WTC11 (cell line): ENCODE measurements at regions not wholly inside any gene's neighbourhood (a gene's known extent, or its start where the extent isn't known, plus 50 kb on each side); places are given as distances from the start of the nearest gene placed in this dataset.

Experiments
- ATAC-seq: fragments of 200-7000 bp; cut with Tn5 transposase; 2 replicates; pipeline ENCODE4 v1.10.0; 2021; ENCODE audit warnings: mild to moderate bottlenecking, moderate library complexity
- CTCF ChIA-PET: fragments of 300-600 bp; sonication (Branson Sonifier 250); formaldehyde crosslinking; loops from one replicate; lab custom pipeline; 2021; ENCODE audit warnings: antibody characterized with exemption; lab: Charles Lee
- POLR2A ChIA-PET: fragments of 350-600 bp; sonication (Branson Sonifier 250); formaldehyde crosslinking; loops from one replicate; lab custom pipeline; 2021; ENCODE audit warnings: antibody characterized with exemption; lab: Charles Lee
- DNase-seq: peaks from one replicate; pipeline ENCODE4 v3.0.0; 2021; ENCODE audit warnings: low spot score
- H3K27ac Mint-ChIP-seq: 2 replicates; pipeline ENCODE4 v1.8.0; 2021; ENCODE audit warnings: mixed read lengths
- H3K27me3 Mint-ChIP-seq: 2 replicates; pipeline ENCODE4 v1.8.0; 2021; ENCODE audit warnings: low read depth, mild to moderate bottlenecking, moderate library complexity, mixed read lengths
- H3K36me3 Mint-ChIP-seq: 2 replicates; pipeline ENCODE4 v1.8.0; 2021; ENCODE audit warnings: mixed read lengths
- H3K4me1 Mint-ChIP-seq: 2 replicates; pipeline ENCODE4 v1.8.0; 2022; ENCODE audit warnings: mixed read lengths
- H3K4me3 Mint-ChIP-seq: 2 replicates; pipeline ENCODE4 v1.8.0; 2021; ENCODE audit warnings: mild to moderate bottlenecking, moderate library complexity, mixed read lengths
- H3K9me3 Mint-ChIP-seq: 2 replicates; pipeline ENCODE4 v1.8.0; 2021; ENCODE audit warnings: mixed read lengths
- CBFB ChIP-seq: sonication (generic); formaldehyde crosslinking; IDR thresholded peaks from 2 replicates; pipeline ENCODE4 v1.8.1; 2022; ENCODE audit warnings: mild to moderate bottlenecking, low read depth, missing genetic modification reagents
- CREB1 ChIP-seq: sonication (generic); formaldehyde crosslinking; IDR thresholded peaks from 2 replicates; pipeline ENCODE4 v1.8.0; 2023; ENCODE audit warnings: mild to moderate bottlenecking, missing genetic modification reagents
- CTCF ChIP-seq: fragments of 200-600 bp; IDR thresholded peaks from 2 replicates; pipeline ENCODE4 v1.8.0; 2022; ENCODE audit warnings: antibody characterized with exemption
- E2F1 ChIP-seq: sonication (generic); formaldehyde crosslinking; IDR thresholded peaks from 2 replicates; pipeline ENCODE4 v1.8.0; 2022; ENCODE audit warnings: mild to moderate bottlenecking, missing genetic modification reagents
- ESRRA ChIP-seq: sonication (generic); formaldehyde crosslinking; IDR thresholded peaks from 2 replicates; pipeline ENCODE4 v1.8.1; 2022; ENCODE audit warnings: mild to moderate bottlenecking, missing genetic modification reagents, borderline replicate concordance
- GRHL2 ChIP-seq: fragments of 250-450 bp; sonication (Bioruptor Pico); IDR thresholded peaks from 2 replicates; pipeline ENCODE4 v1.8.0; 2022; ENCODE audit warnings: mild to moderate bottlenecking, moderate library complexity; ENCODE audit not compliant: insufficient replicate concordance, severe bottlenecking
- HMGA2 ChIP-seq: fragments of 250-450 bp; sonication (Bioruptor Pico); IDR thresholded peaks from 2 replicates; pipeline ENCODE4 v1.4.0; 2021; ENCODE audit warnings: mild to moderate bottlenecking, moderate library complexity
- IRF1 ChIP-seq: sonication (generic); formaldehyde crosslinking; IDR thresholded peaks from 2 replicates; pipeline ENCODE4 v1.8.0; 2023; ENCODE audit warnings: missing genetic modification reagents
- JAZF1 ChIP-seq: fragments of 250-450 bp; sonication (Bioruptor Pico); IDR thresholded peaks from 2 replicates; pipeline ENCODE4 v1.9.0; 2021; ENCODE audit warnings: moderate library complexity, mild to moderate bottlenecking, inconsistent platforms
- NFYB ChIP-seq: sonication (generic); formaldehyde crosslinking; conservative IDR thresholded peaks from 2 replicates; pipeline ENCODE4 v1.8.0; 2022; ENCODE audit warnings: low read depth, missing genetic modification reagents
- NR3C1 ChIP-seq: sonication (generic); formaldehyde crosslinking; conservative IDR thresholded peaks from 2 replicates; pipeline ENCODE4 v1.8.1; 2023; ENCODE audit warnings: low read depth, mild to moderate bottlenecking, missing genetic modification reagents
- TEAD1 ChIP-seq: sonication (generic); formaldehyde crosslinking; IDR thresholded peaks from 2 replicates; pipeline ENCODE4 v1.8.0; 2022; ENCODE audit warnings: mild to moderate bottlenecking, missing genetic modification reagents
- TEAD4 ChIP-seq: sonication (generic); formaldehyde crosslinking; IDR thresholded peaks from 2 replicates; pipeline ENCODE4 v1.8.0; 2022; ENCODE audit warnings: mild to moderate bottlenecking, missing genetic modification reagents
- USF1 ChIP-seq: sonication (generic); formaldehyde crosslinking; IDR thresholded peaks from 2 replicates; pipeline ENCODE4 v1.8.0; 2022; ENCODE audit warnings: mild to moderate bottlenecking, missing genetic modification reagents
- ZNF512 ChIP-seq: sonication (generic); formaldehyde crosslinking; IDR thresholded peaks from 2 replicates; pipeline ENCODE4 v1.8.1; 2022; ENCODE audit warnings: missing genetic modification reagents, borderline replicate concordance
- TF ChIP-seq, protein P1 (sequence below): fragments of 250-450 bp; sonication (Bioruptor Pico); IDR thresholded peaks from 2 replicates; pipeline ENCODE4 v1.8.0; 2021; ENCODE audit warnings: mild to moderate bottlenecking
- TF ChIP-seq, protein P2 (sequence below): sonication (generic); formaldehyde crosslinking; IDR thresholded peaks from 2 replicates; pipeline ENCODE4 v1.8.1; 2023; ENCODE audit warnings: mild to moderate bottlenecking, moderate library complexity, missing genetic modification reagents
- TF ChIP-seq, protein P3 (sequence below): sonication (generic); formaldehyde crosslinking; IDR thresholded peaks from 2 replicates; pipeline ENCODE4 v1.8.0; 2022; ENCODE audit warnings: missing genetic modification reagents
- TF ChIP-seq, protein P4 (sequence below): fragments of 250-450 bp; sonication (Bioruptor Pico); IDR thresholded peaks from 2 replicates; pipeline ENCODE4 v1.9.0; 2021; ENCODE audit warnings: mild to moderate bottlenecking

DNA sequence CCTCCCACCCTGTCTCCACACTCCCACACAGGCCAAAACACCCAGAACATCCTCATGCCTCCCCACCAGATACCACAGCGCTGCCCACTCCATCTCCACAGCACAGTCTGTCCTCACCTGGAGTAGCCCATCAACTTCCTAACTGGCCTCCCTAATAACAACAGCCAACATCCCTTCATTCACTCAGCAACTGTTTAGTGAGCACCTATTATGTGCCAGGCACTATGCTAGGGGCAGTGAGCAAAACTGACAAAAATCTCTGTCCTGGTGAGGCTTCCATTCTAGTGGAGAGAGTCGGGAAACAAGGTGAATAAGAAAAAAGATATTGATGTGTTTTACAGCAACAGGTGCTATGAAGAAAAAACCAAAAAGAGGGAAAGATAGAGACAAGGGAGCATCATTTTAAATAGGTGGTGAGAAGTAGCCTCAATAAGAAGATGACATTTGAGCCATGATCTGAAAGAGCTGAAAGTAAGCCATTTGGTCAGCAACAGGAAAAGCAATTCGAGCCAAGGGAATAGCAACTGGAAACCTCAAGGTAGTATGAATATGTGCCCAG is 523.9 kb downstream of the SHQ1 start:
- H3K27ac Mint-ChIP-seq: no peak overlapping the region
- ChIA-PET POLR2A (no interaction called here), CTCF (no interaction called here)
- ATAC-seq (no peak), DNase-seq (no peak)
- no peak overlapping the region for H3K4me3 Mint-ChIP-seq
- TF ChIP-seq NFYB (CRISPR knock-in tag) (no peak), CREB1 (CRISPR knock-in tag) (no peak), HMGA2 (no peak), ESRRA (CRISPR knock-in tag) (no peak), ZNF512 (CRISPR knock-in tag) (no peak), TEAD1 (CRISPR knock-in tag) (no peak), CTCF (no peak), TEAD4 (CRISPR knock-in tag) (no peak), E2F1 (CRISPR knock-in tag) (no peak), USF1 (CRISPR knock-in tag) (no peak), CBFB (CRISPR knock-in tag) (no peak), JAZF1 (CRISPR knock-in tag) (no peak), NR3C1 (CRISPR knock-in tag) (no peak), GRHL2 (CRISPR knock-in tag) (no peak), IRF1 (CRISPR knock-in tag) (no peak)
- TF ChIP-seq, protein P1, sequence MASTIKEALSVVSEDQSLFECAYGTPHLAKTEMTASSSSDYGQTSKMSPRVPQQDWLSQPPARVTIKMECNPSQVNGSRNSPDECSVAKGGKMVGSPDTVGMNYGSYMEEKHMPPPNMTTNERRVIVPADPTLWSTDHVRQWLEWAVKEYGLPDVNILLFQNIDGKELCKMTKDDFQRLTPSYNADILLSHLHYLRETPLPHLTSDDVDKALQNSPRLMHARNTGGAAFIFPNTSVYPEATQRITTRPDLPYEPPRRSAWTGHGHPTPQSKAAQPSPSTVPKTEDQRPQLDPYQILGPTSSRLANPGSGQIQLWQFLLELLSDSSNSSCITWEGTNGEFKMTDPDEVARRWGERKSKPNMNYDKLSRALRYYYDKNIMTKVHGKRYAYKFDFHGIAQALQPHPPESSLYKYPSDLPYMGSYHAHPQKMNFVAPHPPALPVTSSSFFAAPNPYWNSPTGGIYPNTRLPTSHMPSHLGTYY (CRISPR knock-in tag): no peak
- TF ChIP-seq, protein P2, sequence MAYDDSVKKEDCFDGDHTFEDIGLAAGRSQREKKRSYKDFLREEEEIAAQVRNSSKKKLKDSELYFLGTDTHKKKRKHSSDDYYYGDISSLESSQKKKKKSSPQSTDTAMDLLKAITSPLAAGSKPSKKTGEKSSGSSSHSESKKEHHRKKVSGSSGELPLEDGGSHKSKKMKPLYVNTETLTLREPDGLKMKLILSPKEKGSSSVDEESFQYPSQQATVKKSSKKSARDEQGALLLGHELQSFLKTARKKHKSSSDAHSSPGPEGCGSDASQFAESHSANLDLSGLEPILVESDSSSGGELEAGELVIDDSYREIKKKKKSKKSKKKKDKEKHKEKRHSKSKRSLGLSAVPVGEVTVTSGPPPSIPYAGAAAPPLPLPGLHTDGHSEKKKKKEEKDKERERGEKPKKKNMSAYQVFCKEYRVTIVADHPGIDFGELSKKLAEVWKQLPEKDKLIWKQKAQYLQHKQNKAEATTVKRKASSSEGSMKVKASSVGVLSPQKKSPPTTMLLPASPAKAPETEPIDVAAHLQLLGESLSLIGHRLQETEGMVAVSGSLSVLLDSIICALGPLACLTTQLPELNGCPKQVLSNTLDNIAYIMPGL: no peak
- TF ChIP-seq, protein P3, sequence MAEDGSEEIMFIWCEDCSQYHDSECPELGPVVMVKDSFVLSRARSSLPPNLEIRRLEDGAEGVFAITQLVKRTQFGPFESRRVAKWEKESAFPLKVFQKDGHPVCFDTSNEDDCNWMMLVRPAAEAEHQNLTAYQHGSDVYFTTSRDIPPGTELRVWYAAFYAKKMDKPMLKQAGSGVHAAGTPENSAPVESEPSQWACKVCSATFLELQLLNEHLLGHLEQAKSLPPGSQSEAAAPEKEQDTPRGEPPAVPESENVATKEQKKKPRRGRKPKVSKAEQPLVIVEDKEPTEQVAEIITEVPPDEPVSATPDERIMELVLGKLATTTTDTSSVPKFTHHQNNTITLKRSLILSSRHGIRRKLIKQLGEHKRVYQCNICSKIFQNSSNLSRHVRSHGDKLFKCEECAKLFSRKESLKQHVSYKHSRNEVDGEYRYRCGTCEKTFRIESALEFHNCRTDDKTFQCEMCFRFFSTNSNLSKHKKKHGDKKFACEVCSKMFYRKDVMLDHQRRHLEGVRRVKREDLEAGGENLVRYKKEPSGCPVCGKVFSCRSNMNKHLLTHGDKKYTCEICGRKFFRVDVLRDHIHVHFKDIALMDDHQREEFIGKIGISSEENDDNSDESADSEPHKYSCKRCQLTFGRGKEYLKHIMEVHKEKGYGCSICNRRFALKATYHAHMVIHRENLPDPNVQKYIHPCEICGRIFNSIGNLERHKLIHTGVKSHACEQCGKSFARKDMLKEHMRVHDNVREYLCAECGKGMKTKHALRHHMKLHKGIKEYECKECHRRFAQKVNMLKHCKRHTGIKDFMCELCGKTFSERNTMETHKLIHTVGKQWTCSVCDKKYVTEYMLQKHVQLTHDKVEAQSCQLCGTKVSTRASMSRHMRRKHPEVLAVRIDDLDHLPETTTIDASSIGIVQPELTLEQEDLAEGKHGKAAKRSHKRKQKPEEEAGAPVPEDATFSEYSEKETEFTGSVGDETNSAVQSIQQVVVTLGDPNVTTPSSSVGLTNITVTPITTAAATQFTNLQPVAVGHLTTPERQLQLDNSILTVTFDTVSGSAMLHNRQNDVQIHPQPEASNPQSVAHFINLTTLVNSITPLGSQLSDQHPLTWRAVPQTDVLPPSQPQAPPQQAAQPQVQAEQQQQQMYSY (CRISPR knock-in tag): no peak
- TF ChIP-seq, protein P4, sequence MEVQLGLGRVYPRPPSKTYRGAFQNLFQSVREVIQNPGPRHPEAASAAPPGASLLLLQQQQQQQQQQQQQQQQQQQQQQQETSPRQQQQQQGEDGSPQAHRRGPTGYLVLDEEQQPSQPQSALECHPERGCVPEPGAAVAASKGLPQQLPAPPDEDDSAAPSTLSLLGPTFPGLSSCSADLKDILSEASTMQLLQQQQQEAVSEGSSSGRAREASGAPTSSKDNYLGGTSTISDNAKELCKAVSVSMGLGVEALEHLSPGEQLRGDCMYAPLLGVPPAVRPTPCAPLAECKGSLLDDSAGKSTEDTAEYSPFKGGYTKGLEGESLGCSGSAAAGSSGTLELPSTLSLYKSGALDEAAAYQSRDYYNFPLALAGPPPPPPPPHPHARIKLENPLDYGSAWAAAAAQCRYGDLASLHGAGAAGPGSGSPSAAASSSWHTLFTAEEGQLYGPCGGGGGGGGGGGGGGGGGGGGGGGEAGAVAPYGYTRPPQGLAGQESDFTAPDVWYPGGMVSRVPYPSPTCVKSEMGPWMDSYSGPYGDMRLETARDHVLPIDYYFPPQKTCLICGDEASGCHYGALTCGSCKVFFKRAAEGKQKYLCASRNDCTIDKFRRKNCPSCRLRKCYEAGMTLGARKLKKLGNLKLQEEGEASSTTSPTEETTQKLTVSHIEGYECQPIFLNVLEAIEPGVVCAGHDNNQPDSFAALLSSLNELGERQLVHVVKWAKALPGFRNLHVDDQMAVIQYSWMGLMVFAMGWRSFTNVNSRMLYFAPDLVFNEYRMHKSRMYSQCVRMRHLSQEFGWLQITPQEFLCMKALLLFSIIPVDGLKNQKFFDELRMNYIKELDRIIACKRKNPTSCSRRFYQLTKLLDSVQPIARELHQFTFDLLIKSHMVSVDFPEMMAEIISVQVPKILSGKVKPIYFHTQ (CRISPR knock-in tag): no peak
- peaks cover 4% of the 10 kb centered on the region; the same call in 1 of the 2 replicates for H3K9me3 Mint-ChIP-seq
- no peaks in the 10 kb centered on the region for H3K27me3 Mint-ChIP-seq
- H3K36me3 Mint-ChIP-seq: no peaks in the 10 kb centered on the region
- H3K4me1 Mint-ChIP-seq: peaks cover 10% of the 10 kb centered on the region
